NCI-H2227 (cell line): ENCODE measurements at regions not wholly inside any gene's neighbourhood (a gene's known extent, or its start where the extent isn't known, plus 50 kb on each side); places are given as distances from the start of the nearest gene placed in this dataset.
A peak's percentile ranks its signal among the peaks of the same experiment; 100 is the strongest.
"Not testable (repeated sequence)": the region's sequence is repeated elsewhere in the genome, so short reads cannot be mapped to it uniquely, and the experiment has no call there.

Experiments used
- DNase-seq: peaks from one replicate; lab custom pipeline; 2025; ENCODE audit not compliant: unreplicated experiment; lab: John Stamatoyannopoulos, UW

GRCh38 chr2:129492548-129492947 lies 486.9 kb upstream of the RAB6C start:
- DNase-seq, result no peak

GRCh38 chr2:129499747-129500146 lies 479.7 kb upstream of the RAB6C start:
- DNase-seq, result no peak

GRCh38 chr2:129502781-129503180 lies 476.7 kb upstream of the RAB6C start:
- DNase-seq, result no peak

- no peak for DNase-seq
Observed at GRCh38 chr2:129504646-129505045, 474.8 kb upstream of the RAB6C start.

GRCh38 chr2:129518937-129519336 lies 460.5 kb upstream of the RAB6C start:
- no peak for DNase-seq

- DNase-seq, result not testable (repeated sequence)
Observed at GRCh38 chr2:129532158-129532557, 447.3 kb upstream of the RAB6C start.

GRCh38 chr2:129548880-129549279 lies 430.6 kb upstream of the RAB6C start:
- DNase-seq, result no peak

- no peak for DNase-seq
Observed at GRCh38 chr2:129550536-129550935, 428.9 kb upstream of the RAB6C start.

GRCh38 chr2:129554373-129554772 lies 425.1 kb upstream of the RAB6C start:
- no peak for DNase-seq

- DNase-seq, result no peak
Observed at GRCh38 chr2:129559101-129559500, 420.4 kb upstream of the RAB6C start.

GRCh38 chr2:129565551-129566109 lies 413.8 kb upstream of the RAB6C start:
- no peak for DNase-seq

- not testable (repeated sequence) for DNase-seq
Observed at GRCh38 chr2:129570812-129571211, 408.7 kb upstream of the RAB6C start.

- no peak for DNase-seq
Observed at GRCh38 chr2:129575431-129575830, 404.0 kb upstream of the RAB6C start.

- no peak for DNase-seq
Observed at GRCh38 chr2:129575880-129576279, 403.6 kb upstream of the RAB6C start.

- DNase-seq, result no peak
Observed at GRCh38 chr2:129580001-129580400, 399.5 kb upstream of the RAB6C start.

GRCh38 chr2:129585760-129586159 lies 393.7 kb upstream of the RAB6C start:
- no peak for DNase-seq

- DNase-seq, result no peak
Observed at GRCh38 chr2:129587426-129588064, 391.9 kb upstream of the RAB6C start.

- DNase-seq, result no peak
Observed at GRCh38 chr2:129604560-129604959, 374.9 kb upstream of the RAB6C start.

- DNase-seq, result no peak
Observed at GRCh38 chr2:129605646-129606045, 373.8 kb upstream of the RAB6C start.

GRCh38 chr2:129606496-129607270 lies 372.8 kb upstream of the RAB6C start:
- DNase-seq, result no peak

- no peak for DNase-seq
Observed at GRCh38 chr2:129609224-129609623, 370.2 kb upstream of the RAB6C start.

- DNase-seq, result peak; percentile 71
Observed at GRCh38 chr2:129610766-129611165, 368.7 kb upstream of the RAB6C start.
